ENCODE measurements at regions not wholly inside any gene's neighbourhood (a gene's known extent, or its start where the extent isn't known, plus 50 kb on each side); places are given as distances from the start of the nearest gene placed in this dataset.

- Histone ChIP-seq H3K27ac (no peak overlapping the region), H3K4me3 (no peak overlapping the region), H3K36me3 (no peaks in the 10 kb centered on the region), H3K27me3 (no peaks in the 10 kb centered on the region), H3K4me1 (no peaks in the 10 kb centered on the region), H3K9me3 (peaks cover 0 to 10% (median 3%) of the 10 kb centered on the region in 4 donors)
- TF ChIP-seq POLR2AphosphoS5 (IDR thresholded peaks at IDR 0.05) (no peak), EP300 (IDR thresholded peaks at IDR 0.05) (no peak), CTCF (IDR thresholded peaks at IDR 0.05) (no peak), POLR2A (IDR thresholded peaks at IDR 0.05) (no peak)
- DNase-seq: no peak
- WGBS, 2 donors: 75 to 78% methylated on average over 9 of the region's 9 CpGs
- no peak for ATAC-seq (ENCODE audit: low FRiP score in 2 of 2)
Observed at GRCh38 chr5:2366816-2367215, 384.7 kb downstream of the IRX2 start.

DNA sequence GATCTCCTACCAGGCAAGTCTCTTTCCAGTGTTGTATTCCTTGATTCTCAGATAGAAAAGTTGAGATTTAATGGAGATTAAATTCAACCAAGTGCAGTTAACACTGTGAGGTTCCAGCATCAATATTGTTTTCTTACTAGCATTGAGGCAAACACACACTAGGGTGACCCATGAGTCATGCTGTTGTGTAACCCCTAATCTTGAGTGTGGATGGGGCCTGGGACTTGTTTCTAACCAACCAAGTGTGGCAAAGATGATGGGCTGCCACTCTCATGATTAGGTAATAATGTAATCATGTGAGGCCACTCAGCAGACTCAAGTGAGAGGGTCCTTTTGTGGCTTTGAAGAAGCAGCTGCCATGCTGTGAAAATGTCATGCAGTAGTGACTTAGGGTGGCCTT lies 394.2 kb downstream of the IRX2 start:
- Histone ChIP-seq H3K27me3 (no peaks in the 10 kb centered on the region), H3K27ac (no peak overlapping the region), H3K4me1 (peaks cover 0 to 10% (median 1%) of the 10 kb centered on the region in 4 donors), H3K36me3 (no peaks in the 10 kb centered on the region), H3K9me3 (no peaks in the 10 kb centered on the region), H3K4me3 (no peak overlapping the region)
- TF ChIP-seq POLR2A (IDR thresholded peaks at IDR 0.05) (no peak), EP300 (IDR thresholded peaks at IDR 0.05) (no peak), CTCF (IDR thresholded peaks at IDR 0.05) (no peak), POLR2AphosphoS5 (IDR thresholded peaks at IDR 0.05) (no peak)
- ATAC-seq (ENCODE audit: low FRiP score in 2 of 2): no peak
- DNase-seq: peak in 1 of 2 donors; percentile 63

GRCh38 chr5:2355859-2356258 lies 395.6 kb downstream of the IRX2 start:
- Histone ChIP-seq H3K36me3 (no peaks in the 10 kb centered on the region), H3K4me1 (peaks cover 0 to 10% (median 1%) of the 10 kb centered on the region in 4 donors), H3K9me3 (no peaks in the 10 kb centered on the region), H3K4me3 (no peak overlapping the region), H3K27ac (no peak overlapping the region), H3K27me3 (no peaks in the 10 kb centered on the region)
- 57 to 69% methylated on average over 2 of the region's 2 CpGs for WGBS, 2 donors
- no peak for TF ChIP-seq CTCF (IDR thresholded peaks at IDR 0.05)
- TF ChIP-seq POLR2AphosphoS5 (IDR thresholded peaks at IDR 0.05): no peak
- ATAC-seq (ENCODE audit: low FRiP score in 2 of 2) (no peak), DNase-seq (no peak)

GRCh38 chr5:2353871-2354440 lies 397.5 kb downstream of the IRX2 start:
- Histone ChIP-seq H3K4me1 (peaks cover 0 to 10% (median 1%) of the 10 kb centered on the region in 4 donors), H3K36me3 (no peaks in the 10 kb centered on the region), H3K4me3 (no peak overlapping the region), H3K9me3 (peaks cover 0 to 3% (median 0%) of the 10 kb centered on the region in 4 donors), H3K27me3 (no peaks in the 10 kb centered on the region), H3K27ac (no peak overlapping the region)
- DNase-seq: no peak
- no peak for TF ChIP-seq POLR2AphosphoS5 (IDR thresholded peaks at IDR 0.05)
- WGBS, 2 donors: 89 to 93% methylated on average over 10 of the region's 10 CpGs
- peak in 1 of 2 donors; percentile 28 for ATAC-seq (ENCODE audit: low FRiP score in 2 of 2)

- peaks cover 0 to 10% (median 1%) of the 10 kb centered on the region in 4 donors for H3K4me1 ChIP-seq
- no peak overlapping the region for H3K27ac ChIP-seq
- H3K36me3 ChIP-seq: no peaks in the 10 kb centered on the region
- ATAC-seq (ENCODE audit: low FRiP score in 2 of 2): peak in 1 of 2 donors; percentile 39
- WGBS, 2 donors: 73 to 89% methylated on average over 2 to 5 of the region's 5 CpGs
- H3K9me3 ChIP-seq: peaks cover 0 to 3% (median under 1%) of the 10 kb centered on the region in 4 donors
- no peak overlapping the region for H3K4me3 ChIP-seq
- no peak for TF ChIP-seq POLR2AphosphoS5 (IDR thresholded peaks at IDR 0.05)
- no peak for TF ChIP-seq EP300 (IDR thresholded peaks at IDR 0.05)
- no peak for TF ChIP-seq CTCF (IDR thresholded peaks at IDR 0.05)
- no peak for TF ChIP-seq POLR2A (IDR thresholded peaks at IDR 0.05)
- peak in 1 of 2 donors; percentile 54 for DNase-seq
- H3K27me3 ChIP-seq: no peaks in the 10 kb centered on the region
Observed at GRCh38 chr5:2353211-2353610, 398.3 kb downstream of the IRX2 start.
